Neural cell (in vitro differentiated cells): ENCODE measurements at regions not wholly inside any gene's neighbourhood (a gene's known extent, or its start where the extent isn't known, plus 50 kb on each side); places are given as distances from the start of the nearest gene placed in this dataset.

Source experiments
- H2AFZ ChIP-seq: fragments of 200-600, 300-800 bp; sonication (generic), shearing (Covaris generic); 2 replicates; pipeline ENCODE4 v1.6.0; 2014; ENCODE audit warnings: low read depth, mild to moderate bottlenecking, antibody characterized with exemption, low read length, moderate library complexity
- H3F3A ChIP-seq: fragments of 200-600 bp; shearing (Covaris generic); 2 replicates; pipeline ENCODE4 v1.6.1; 2016; ENCODE audit warnings: mild to moderate bottlenecking, moderate library complexity, mixed read lengths, antibody characterized with exemption, low read length; ENCODE audit not compliant: insufficient read depth, poor library complexity, severe bottlenecking
- H3K27ac ChIP-seq: fragments of 200-600, 300-800 bp; sonication (generic), shearing (Covaris generic); 2 replicates; pipeline ENCODE4 v1.5.1; 2014; ENCODE audit warnings: mild to moderate bottlenecking, low read length, moderate library complexity
- H3K27me3 ChIP-seq: fragments of 300-800, 200-600 bp; sonication (generic), shearing (Covaris generic); 2 replicates; pipeline ENCODE4 v1.6.0; 2014; ENCODE audit warnings: mild to moderate bottlenecking, low read depth, low read length, moderate library complexity; ENCODE audit not compliant: insufficient read depth
- H3K36me3 ChIP-seq: fragments of 300-800, 200-600 bp; sonication (generic), shearing (Covaris generic); 2 replicates; pipeline ENCODE4 v1.5.1; 2014; ENCODE audit warnings: mild to moderate bottlenecking, antibody characterized with exemption, low read length, moderate library complexity; ENCODE audit not compliant: insufficient read depth
- H3K4me2 ChIP-seq: fragments of 300-800, 200-600 bp; sonication (generic), shearing (Covaris generic); 2 replicates; pipeline ENCODE4 v1.6.0; 2014; ENCODE audit warnings: mild to moderate bottlenecking, low read length
- H3K4me3 ChIP-seq: fragments of 300-800, 200-600 bp; sonication (generic), shearing (Covaris generic); 2 replicates; pipeline ENCODE4 v1.5.1; 2014; ENCODE audit warnings: mild to moderate bottlenecking, low read length, moderate library complexity
- H3K79me2 ChIP-seq: fragments of 200-600 bp; shearing (Covaris generic); replicated peaks from 2 replicates; pipeline ENCODE4 v1.6.0; 2014; ENCODE audit warnings: mild to moderate bottlenecking, low read length, moderate library complexity; ENCODE audit not compliant: insufficient read depth
- H3K9ac ChIP-seq: fragments of 300-800, 200-600 bp; sonication (generic), shearing (Covaris generic); 2 replicates; pipeline ENCODE4 v1.6.1; 2016; ENCODE audit warnings: mild to moderate bottlenecking, low read length, mixed read lengths
- H3K9me2 ChIP-seq: fragments of 200-600 bp; shearing (Covaris generic); 2 replicates; pipeline ENCODE4 v1.6.1; 2016; ENCODE audit warnings: mild to moderate bottlenecking, low read length, mixed read lengths; ENCODE audit not compliant: insufficient read depth
- H3K9me3 ChIP-seq: fragments of 200-600, 300-800 bp; sonication (generic), shearing (Covaris generic); 2 replicates; pipeline ENCODE4 v1.6.1; 2016; ENCODE audit warnings: mild to moderate bottlenecking, mixed run types, low read length, moderate library complexity, mixed read lengths
- H4K20me1 ChIP-seq: fragments of 200-600 bp; shearing (Covaris generic); 2 replicates; pipeline ENCODE4 v1.6.1; 2016; ENCODE audit warnings: mild to moderate bottlenecking, mixed run types; ENCODE audit not compliant: insufficient read depth
- EP300 ChIP-seq: fragments of 450-650 bp; conservative IDR thresholded peaks from 2 replicates; pipeline ENCODE4 v1.6.1; 2014; ENCODE audit warnings: antibody characterized with exemption, mild to moderate bottlenecking, moderate library complexity; ENCODE audit not compliant: poor library complexity, severe bottlenecking
- EZH2 ChIP-seq: fragments of 200-600, 300-800 bp; shearing (Covaris generic), sonication (generic); IDR thresholded peaks from 2 replicates; pipeline ENCODE4 v1.6.1; 2014; ENCODE audit warnings: antibody characterized with exemption, low read length, borderline replicate concordance, mild to moderate bottlenecking; ENCODE audit not compliant: insufficient read depth, poor library complexity, severe bottlenecking
- MXI1 ChIP-seq: fragments of 450-650 bp; conservative IDR thresholded peaks from 2 replicates; pipeline ENCODE4 v1.6.1; 2014; ENCODE audit warnings: antibody characterized with exemption, mild to moderate bottlenecking; ENCODE audit not compliant: poor library complexity, severe bottlenecking
- POLR2AphosphoS5 ChIP-seq: IDR thresholded peaks from 2 replicates; pipeline ENCODE4 v1.6.1; 2012
- RAD21 ChIP-seq: fragments of 450-650 bp; conservative IDR thresholded peaks from 2 replicates; pipeline ENCODE4 v1.6.1; 2014; ENCODE audit warnings: antibody characterized with exemption, mild to moderate bottlenecking, moderate library complexity
- SMC3 ChIP-seq: fragments of 450-650 bp; conservative IDR thresholded peaks from 2 replicates; pipeline ENCODE4 v1.6.1; 2014; ENCODE audit warnings: antibody characterized with exemption, mild to moderate bottlenecking, moderate library complexity; ENCODE audit not compliant: poor library complexity
- TAF1 ChIP-seq: IDR thresholded peaks from 2 replicates; pipeline ENCODE4 v1.6.1; 2012; ENCODE audit warnings: low read depth
- TF ChIP-seq, protein P1 (sequence below): IDR thresholded peaks from 2 replicates; pipeline ENCODE4 v1.6.1; 2012; ENCODE audit warnings: borderline replicate concordance
- TF ChIP-seq, protein P2 (sequence below): fragments of 450-650 bp; IDR thresholded peaks from 2 replicates; pipeline ENCODE4 v1.5.1; 2014; ENCODE audit warnings: antibody characterized with exemption, mild to moderate bottlenecking, moderate library complexity; ENCODE audit not compliant: poor library complexity, severe bottlenecking

DNA sequence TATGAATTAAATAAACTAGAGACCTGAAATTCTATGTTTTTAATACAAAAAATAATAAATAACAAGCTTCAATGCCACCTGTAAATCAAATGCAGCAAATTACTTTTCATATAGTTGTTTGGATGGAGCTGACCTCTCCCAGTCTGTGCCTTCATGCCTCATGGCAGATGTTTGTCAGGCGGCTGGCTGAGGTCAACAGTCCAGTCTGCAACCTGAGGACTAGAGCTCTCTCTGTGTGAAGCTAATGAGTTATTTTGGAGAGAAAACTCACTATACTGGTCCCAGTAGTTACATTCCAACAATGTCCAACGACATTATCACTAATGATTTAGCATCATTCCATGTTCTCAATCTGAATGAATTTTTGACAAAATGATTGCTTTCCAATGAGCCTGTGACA, 746.2 kb upstream of the POM121L12 start:
- Histone ChIP-seq H3F3A (no peaks in the 10 kb centered on the region), H3K9ac (no peak overlapping the region), H3K4me3 (no peak overlapping the region), H3K9me2 (no peaks in the 10 kb centered on the region), H3K27me3 (no peaks in the 10 kb centered on the region), H3K79me2 (no peaks in the 10 kb centered on the region), H3K36me3 (no peaks in the 10 kb centered on the region), H3K4me2 (no peak overlapping the region), H4K20me1 (no peaks in the 10 kb centered on the region), H2AFZ (no peak overlapping the region), H3K9me3 (no peaks in the 10 kb centered on the region), H3K27ac (no peak overlapping the region)
- TF ChIP-seq EP300: no peak
- no peak for TF ChIP-seq MXI1
- no peak for TF ChIP-seq SMC3
- no peak for TF ChIP-seq TAF1
- TF ChIP-seq, protein P1, sequence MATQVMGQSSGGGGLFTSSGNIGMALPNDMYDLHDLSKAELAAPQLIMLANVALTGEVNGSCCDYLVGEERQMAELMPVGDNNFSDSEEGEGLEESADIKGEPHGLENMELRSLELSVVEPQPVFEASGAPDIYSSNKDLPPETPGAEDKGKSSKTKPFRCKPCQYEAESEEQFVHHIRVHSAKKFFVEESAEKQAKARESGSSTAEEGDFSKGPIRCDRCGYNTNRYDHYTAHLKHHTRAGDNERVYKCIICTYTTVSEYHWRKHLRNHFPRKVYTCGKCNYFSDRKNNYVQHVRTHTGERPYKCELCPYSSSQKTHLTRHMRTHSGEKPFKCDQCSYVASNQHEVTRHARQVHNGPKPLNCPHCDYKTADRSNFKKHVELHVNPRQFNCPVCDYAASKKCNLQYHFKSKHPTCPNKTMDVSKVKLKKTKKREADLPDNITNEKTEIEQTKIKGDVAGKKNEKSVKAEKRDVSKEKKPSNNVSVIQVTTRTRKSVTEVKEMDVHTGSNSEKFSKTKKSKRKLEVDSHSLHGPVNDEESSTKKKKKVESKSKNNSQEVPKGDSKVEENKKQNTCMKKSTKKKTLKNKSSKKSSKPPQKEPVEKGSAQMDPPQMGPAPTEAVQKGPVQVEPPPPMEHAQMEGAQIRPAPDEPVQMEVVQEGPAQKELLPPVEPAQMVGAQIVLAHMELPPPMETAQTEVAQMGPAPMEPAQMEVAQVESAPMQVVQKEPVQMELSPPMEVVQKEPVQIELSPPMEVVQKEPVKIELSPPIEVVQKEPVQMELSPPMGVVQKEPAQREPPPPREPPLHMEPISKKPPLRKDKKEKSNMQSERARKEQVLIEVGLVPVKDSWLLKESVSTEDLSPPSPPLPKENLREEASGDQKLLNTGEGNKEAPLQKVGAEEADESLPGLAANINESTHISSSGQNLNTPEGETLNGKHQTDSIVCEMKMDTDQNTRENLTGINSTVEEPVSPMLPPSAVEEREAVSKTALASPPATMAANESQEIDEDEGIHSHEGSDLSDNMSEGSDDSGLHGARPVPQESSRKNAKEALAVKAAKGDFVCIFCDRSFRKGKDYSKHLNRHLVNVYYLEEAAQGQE: no peak
- no peak for TF ChIP-seq POLR2AphosphoS5
- TF ChIP-seq EZH2: no peak
- TF ChIP-seq, protein P2, sequence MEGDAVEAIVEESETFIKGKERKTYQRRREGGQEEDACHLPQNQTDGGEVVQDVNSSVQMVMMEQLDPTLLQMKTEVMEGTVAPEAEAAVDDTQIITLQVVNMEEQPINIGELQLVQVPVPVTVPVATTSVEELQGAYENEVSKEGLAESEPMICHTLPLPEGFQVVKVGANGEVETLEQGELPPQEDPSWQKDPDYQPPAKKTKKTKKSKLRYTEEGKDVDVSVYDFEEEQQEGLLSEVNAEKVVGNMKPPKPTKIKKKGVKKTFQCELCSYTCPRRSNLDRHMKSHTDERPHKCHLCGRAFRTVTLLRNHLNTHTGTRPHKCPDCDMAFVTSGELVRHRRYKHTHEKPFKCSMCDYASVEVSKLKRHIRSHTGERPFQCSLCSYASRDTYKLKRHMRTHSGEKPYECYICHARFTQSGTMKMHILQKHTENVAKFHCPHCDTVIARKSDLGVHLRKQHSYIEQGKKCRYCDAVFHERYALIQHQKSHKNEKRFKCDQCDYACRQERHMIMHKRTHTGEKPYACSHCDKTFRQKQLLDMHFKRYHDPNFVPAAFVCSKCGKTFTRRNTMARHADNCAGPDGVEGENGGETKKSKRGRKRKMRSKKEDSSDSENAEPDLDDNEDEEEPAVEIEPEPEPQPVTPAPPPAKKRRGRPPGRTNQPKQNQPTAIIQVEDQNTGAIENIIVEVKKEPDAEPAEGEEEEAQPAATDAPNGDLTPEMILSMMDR: no peak
- TF ChIP-seq RAD21: no peak

DNA sequence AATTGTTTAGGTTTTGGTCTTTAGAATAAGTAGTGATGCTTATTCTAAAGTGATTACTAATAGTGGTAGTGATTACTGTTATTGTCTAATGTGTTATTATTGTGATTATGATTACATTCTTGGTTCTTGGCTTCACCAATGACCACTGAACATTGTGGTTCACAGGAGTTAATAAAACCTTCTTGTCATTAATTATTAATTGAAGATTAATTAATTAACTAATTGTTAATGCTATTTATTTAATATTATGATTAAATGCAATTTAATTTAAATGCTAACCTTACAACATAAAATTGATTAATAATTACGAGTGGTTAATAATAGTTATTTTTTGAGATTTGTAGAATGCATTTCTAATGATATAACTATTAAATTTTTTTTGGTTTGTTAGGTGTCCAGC, 747.7 kb upstream of the POM121L12 start:
- H3K27me3 ChIP-seq: no peaks in the 10 kb centered on the region
- H3K36me3 ChIP-seq: no peaks in the 10 kb centered on the region
- TF ChIP-seq POLR2AphosphoS5 (no peak), EZH2 (no peak), EP300 (no peak)
- no peaks in the 10 kb centered on the region for H3K79me2 ChIP-seq
- no peak overlapping the region for H3K9ac ChIP-seq
- no peaks in the 10 kb centered on the region for H3K9me3 ChIP-seq
- no peak overlapping the region for H3K4me3 ChIP-seq
- H3K9me2 ChIP-seq: no peaks in the 10 kb centered on the region
- no peak overlapping the region for H3K4me2 ChIP-seq
- no peak overlapping the region for H3K27ac ChIP-seq
- no peaks in the 10 kb centered on the region for H4K20me1 ChIP-seq
- H3F3A ChIP-seq: no peaks in the 10 kb centered on the region
- no peak overlapping the region for H2AFZ ChIP-seq

DNA sequence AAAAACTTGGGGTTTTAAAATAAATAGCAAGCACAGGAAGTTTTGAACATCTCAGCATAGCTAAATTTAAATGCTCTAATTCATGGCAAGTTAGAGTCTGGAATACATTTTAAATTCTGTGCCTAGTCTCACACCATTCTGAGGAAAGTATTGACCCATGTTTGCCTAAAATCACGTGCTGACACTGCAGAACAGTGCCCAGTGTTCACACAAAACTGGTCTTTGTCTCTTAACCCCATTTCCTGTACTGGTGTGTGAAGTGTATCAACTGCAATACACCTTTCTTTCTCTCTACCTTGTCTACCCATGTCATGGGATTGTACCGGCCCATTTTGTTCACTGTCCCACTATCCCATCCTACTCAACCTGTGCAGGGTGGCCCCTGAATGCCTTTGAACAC, 749.7 kb upstream of the POM121L12 start:
- Histone ChIP-seq H3K4me2 (no peak overlapping the region), H3F3A (no peaks in the 10 kb centered on the region), H3K9me2 (no peaks in the 10 kb centered on the region), H2AFZ (no peak overlapping the region), H3K79me2 (no peaks in the 10 kb centered on the region), H3K9ac (no peak overlapping the region), H4K20me1 (no peaks in the 10 kb centered on the region), H3K9me3 (no peaks in the 10 kb centered on the region), H3K27ac (no peak overlapping the region), H3K4me3 (no peak overlapping the region), H3K27me3 (no peaks in the 10 kb centered on the region), H3K36me3 (no peaks in the 10 kb centered on the region)
- TF ChIP-seq TAF1: no peak
- no peak for TF ChIP-seq MXI1
- TF ChIP-seq, protein P2: no peak
- no peak for TF ChIP-seq EZH2
- no peak for TF ChIP-seq RAD21
- no peak for TF ChIP-seq SMC3
- TF ChIP-seq, protein P1: no peak
- TF ChIP-seq POLR2AphosphoS5: no peak
- no peak for TF ChIP-seq EP300
